Inflammatory macrophage treated with lipopolysaccharide for 4 hours (primary cell): ENCODE measurements at regions not wholly inside any gene's neighbourhood (a gene's known extent, or its start where the extent isn't known, plus 50 kb on each side); places are given as distances from the start of the nearest gene placed in this dataset.
"Not testable (repeated sequence)": the region's sequence is repeated elsewhere in the genome, so short reads cannot be mapped to it uniquely, and the experiment has no call there.

Experiments
- DNase-seq: peaks from one replicate; pipeline ENCODE4 v3.0.0-alpha.2; 2020

DNA sequence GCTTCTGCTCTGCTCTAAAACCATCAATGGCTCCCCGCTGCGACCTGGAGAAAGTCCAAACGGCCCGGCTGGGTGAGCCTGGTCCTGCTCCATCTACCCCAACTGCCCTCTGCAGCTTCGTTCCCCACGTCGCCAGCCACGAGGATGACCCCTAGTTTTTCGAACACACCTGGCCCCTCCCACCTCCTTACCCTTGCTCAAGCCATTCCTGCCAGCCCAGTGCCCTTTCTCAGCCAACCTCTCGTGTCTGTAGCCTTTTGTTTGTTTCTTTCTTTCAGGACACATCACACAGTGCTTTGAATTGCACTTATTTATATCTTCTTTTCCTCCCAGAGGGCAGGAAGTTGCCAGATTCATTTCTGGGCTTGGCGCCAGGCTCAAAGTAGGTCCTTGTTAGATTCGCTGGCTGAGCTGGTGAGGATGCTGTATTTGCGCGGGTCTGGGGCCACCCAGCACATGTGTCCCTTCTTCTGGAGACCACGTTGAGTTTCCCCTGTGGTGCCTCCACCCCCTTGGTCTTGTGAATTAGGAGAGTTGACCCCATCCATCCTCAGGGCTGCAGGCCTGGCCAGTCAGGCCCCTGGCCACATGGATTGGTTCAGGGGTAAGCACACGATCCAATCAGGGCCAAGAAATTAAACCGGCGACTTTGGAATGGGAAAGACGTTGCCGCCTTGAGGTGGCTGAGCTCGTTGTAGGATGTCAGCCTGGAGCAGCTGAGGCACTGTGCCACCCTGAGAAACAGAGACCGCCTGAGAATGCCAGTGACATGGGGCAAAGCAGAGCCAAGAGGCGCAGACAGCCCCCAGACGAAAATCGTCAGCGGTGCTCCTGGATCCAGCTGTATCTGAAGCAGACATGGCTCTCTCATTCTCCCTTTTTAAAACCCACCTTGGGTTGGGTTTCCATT lies 156.0 kb downstream of the CEBPB start:
- peak; percentile 39 for DNase-seq

DNA sequence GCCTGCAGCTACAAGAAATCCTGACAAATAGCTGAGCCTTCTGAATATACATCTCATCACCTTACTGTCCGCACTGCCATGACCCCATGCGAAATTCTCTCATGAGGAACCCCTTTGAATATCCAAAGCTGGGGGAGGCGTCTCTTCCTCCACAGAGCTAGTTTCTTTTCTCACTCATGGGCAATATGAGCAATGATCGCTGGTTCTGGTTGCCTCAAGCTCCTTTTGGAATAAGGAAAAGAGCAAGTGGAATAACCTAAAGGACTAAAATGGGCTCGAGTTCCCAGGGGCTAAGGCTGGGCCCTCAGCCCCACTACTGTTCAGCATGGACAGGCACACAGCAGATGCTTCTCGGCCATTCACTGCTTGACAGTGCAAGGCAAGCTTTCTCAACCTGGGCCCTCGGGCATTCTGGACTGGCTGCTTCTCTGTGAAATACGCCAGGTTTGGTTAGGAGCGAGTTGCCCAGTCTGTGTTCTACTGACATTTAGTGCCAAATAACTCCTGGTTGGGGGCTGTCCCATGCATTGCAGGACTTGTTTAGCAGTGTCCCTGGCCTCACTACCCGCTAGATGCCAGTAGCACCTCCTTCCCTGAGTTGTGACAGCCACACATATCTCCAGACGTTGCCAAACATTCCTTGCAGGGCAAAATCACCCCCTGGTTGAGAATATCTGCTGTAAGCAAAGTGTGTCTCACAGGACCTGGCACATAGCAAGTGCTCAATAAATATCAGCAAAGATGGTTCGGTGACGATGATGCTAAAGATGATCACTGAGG lies 156.8 kb downstream of the CEBPB start:
- DNase-seq, result peak; percentile 58

DNA sequence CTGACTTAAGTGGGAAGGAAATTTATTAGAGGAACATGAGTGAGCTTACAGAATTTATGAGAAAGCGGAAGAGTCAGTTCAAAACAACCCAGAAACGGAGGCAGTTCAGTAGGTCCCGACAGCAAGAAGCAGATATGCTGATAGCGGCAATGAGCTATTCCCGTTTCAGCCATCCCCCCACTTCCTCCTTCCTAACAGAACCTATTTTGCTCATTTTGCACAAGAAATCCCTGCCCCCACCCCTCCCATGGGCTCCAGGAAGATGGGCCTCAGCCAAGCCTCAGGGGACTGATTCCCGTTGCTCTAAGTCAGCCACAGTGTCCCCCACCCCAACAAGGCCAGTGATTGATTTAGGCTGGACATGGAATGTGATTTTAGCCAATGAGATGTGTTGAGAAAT lies 157.5 kb downstream of the CEBPB start:
- peak; percentile 83 for DNase-seq

DNA sequence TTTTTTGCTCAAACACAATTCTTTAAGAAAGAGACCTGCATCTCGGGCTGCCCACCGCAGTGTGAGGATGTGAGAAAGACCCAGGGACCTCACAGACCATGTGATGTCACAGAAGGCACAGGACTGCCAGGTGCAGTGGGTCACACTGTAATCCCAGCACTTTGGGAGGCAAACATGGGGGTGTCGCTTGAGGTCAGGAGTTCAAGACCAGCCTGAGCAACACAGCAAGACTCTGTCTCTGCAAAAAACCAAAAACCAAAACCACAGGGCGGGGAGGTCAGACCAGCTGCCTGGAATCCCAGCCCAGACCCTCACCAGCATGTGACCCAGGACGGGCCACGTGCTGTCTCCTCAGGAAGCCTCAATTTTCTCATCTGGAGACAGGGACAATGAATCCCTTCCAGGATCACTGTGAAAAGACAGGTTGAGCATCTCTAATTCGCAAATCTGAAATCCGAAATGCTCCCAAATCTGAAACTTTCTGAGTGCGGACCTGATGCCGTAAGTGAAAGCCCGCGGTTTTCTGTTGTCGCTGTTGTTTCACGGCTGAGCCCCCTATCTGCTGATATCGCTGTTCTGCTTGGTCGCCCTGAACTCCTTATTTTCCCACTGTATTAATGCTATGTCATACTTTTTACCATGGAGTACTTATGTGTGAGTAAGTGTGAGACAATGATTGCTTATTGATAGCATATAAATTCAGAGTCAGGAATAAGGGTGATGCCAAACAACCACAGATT lies 159.5 kb upstream of the PTPN1 start:
- no peak for DNase-seq

DNA sequence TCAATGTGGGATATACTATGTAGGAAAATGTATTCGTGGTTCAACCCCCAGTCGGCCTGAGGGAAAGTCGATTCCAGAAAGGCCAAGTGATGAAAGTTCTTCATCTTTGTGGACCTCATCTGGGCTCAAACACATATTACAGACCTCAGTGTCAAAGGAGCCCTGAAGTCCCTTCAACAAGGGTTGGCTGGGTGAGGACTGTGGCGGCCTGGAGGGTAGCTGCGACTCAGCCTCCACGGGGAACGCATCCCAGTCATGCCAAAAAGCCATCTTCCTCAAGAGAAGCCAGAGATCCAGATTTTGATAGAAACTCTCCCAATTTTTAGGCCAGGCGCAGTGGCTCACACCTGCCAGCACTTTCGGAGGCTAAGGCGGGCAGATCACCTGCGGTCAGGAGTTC lies 158.6 kb upstream of the PTPN1 start:
- no peak for DNase-seq

DNA sequence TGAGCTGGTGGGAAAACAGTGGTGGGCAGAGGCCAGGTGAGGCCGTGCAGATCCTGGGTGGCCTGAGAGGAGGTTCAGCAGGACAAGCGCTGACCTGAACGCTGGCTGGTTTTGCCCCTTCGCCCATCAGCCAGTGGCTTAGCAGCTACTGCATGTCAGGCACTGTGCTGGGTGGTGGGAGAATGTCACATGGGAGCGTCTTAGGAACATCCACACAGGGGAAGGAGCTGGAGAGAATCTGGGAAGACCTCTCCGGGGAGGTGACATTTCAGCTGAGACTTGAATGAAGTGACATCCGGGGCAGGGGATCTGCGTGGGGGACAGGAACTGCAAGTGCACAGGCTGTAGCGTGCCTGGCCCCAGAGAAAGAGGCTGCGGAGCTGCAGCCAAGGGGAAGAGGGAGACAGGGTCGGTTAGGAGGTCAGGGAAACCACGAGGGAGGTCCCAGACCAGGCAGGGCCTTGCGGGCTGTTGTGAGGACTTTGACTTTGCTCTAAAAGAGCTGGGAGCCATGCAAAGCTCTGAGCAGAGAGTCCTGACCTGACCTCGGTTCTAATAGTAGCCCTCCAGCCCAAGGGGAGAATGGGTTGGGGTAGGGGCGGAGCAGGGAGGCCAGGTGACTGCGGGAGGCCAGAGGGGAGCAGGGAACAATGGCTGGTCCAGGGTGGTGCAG lies 156.8 kb upstream of the PTPN1 start:
- peak; percentile 26 for DNase-seq

DNA sequence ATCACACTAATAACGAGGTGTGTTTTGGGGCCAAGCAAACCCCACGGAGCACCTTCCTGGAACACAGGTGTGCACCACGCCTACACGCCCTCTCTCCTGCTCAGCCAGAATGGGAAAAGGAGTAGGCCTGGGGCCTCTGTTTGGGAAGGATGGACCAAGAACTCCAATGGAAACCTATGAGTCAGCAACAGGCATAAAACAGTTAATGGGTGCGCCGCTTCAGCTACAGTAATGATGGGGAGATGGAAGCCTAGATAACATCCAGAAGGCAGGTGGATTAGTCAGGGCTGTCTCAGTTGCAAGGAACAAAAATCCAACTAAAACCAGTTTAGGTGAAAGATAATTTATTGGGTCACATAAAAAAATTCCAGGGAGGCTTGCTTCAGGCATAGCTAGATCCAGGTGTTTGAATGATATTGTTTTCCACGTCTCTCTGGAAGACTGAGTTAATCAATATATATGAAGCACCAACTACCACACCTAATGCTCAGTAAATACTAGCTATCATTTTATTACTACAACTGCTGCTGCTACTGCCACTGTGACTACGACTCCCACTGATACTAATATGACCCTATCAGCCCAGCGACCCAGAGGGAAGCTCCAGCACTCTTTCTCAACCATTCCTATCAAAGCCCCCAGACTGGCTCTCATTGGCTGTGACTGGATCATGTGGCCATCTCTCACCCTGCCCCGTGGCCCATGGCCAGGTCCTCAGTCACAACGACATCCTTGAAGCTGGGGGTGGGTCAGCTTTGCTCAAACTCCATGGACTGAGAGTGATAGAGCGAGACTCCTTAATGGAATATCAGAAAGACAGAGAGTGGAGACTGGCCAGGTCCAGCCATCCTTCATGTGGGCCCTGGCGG lies 155.2 kb upstream of the PTPN1 start:
- no peak for DNase-seq

DNA sequence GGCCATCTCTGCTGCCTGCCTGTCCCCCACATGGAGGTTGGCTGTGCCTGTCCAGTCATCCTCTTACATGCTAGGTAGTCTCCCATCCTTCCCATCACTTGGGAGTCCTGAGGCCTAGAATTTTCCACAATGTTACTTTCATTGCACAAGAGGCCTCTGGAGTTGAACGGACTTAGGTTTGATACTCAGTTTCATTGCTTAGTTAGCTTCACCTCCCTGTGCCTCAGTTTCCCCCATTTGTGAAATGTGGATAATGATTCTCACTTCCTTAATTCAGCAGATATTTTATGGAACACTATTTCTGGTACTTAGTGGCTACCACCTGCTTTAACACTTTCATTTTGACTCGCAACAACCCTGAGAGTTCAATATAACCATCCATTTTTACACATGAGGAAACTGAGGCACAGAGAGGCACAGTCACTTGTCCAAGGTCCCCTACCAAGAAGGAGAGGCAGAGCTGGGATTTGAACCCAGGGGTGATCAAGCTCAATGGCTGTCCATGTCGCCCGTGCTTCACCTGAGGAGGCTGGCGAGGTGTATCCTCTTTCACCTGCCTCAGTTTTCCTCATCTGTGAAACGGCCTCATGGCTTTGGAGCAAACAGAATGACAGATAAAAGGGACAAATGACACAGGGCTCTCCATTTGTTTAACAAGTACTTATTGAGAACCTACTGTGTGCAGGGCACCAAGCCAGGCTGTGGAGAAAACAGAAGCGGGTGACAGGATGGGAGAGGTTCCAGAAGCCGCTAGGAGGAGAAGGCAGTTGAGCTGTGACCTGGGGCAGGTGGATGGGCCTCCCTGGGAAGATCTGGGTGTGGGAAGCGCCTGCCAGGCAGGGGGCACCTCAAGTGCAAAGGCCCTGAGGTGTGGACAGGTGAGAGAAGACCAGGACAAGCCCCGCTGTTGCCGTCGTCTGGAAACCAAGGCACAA lies 154.3 kb upstream of the PTPN1 start:
- DNase-seq, result no peak

DNA sequence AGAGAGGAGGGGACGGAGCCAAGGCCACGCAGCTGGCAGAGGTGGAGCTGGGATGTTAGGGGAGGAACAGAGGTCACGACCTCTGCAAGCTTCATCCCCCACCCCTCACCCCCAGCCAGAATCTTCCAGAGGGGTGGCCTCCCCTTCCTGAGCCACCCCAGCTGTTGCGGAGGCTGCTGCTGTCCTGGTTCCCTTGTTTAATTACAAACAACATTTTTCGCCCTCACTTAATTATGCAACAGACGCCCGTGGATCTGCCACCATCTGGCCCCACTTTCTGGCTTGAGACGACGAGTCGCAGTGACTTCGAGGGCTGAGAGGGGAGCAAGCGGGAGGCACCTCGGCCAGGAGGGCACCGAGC lies 153.7 kb upstream of the PTPN1 start:
- no peak for DNase-seq

DNA sequence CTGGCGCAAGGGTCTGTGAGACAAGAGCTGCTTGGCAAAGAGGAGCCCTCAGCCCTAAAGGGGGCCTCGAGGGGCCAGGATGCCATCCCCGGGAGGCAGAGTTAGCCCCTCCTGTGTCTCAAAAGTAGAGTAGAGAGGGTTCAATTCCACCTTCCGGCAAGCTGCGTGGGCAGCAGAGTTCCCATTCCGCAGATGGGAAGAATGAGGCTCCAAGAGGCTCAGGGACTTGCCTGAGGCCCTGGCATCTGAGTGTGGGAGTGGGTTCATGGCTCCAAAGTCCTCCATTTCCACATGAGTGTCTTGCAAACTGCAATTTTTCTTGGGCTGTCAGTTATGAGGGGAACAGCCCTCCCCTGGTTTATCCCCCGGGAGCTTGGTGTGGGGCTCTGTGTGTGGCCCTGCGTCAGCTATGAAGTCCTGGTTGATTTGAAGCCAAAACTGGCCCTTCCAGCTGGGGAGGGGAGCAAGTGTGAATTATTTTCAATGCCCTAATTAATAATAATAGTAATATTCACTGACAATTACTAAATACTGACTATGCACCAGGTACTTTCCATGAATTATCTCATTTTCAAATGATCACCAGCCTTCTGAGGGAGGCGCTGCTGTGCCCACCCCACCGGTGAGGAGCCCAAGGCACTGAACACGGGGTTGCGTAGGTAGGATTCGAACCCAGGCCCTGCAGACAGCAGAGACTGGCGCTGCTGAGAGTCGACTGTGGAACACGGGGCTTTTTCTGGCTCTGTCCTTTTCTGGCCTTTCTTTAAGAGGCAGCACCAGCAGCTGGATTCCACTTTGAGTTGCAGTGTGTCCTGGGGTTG lies 153.0 kb upstream of the PTPN1 start:
- no peak for DNase-seq

DNA sequence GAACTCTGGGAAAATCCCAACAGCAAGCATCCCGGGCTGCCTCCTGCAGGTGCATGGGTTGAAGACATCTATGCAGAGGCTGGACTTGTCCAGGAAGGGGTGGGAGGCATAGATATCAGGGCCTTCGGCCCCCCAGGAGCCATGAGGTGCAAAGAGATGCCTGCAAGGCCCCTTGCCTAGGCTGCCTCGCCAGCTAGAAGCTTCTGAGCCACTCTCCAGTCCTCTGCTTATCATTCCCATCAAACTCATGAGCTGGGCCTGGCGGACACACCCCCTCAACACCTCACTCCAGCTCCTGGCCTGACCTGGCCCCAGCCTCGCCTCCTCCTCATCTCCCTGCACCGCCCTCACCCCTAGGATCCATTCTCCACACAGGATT lies 152.4 kb upstream of the PTPN1 start:
- DNase-seq, result no peak

DNA sequence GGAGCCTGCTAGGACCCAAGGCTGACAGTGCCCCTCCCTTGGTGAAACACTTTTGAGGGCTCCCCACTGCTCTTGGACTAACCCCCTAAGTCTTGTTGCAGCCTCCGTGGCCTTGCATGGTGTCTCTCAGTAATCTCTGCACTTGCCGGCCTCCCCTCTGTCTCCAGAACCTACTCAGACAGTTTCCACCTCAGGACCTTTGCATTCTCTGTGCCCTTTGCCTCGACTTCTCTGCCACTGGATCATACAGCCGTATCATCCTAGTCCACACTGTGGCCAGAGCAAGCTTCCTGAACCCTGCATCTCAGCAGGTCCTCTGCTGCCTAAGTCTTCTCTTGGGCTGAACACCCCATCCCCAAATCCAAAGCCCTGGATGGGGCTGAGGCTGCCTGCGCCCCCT lies 152.0 kb upstream of the PTPN1 start:
- DNase-seq, result no peak

DNA sequence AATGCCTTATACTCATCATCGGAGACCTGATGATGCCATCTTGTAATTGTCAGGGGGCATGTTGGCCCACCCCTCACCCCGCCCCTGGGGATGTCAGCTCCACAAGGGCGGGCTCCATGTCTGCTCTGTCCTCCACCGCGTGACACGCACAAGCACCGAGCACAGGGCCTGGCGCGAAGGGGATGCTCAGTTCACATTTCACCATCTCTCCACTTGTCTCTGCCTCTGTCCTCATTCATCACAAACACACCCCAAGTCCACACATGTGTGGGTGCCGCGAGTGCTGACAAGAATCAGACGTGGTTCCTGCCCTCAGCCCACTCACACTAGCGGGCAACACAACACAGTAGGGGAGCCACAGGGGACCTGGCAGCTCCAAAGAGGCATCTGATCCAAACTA lies 151.2 kb upstream of the PTPN1 start:
- DNase-seq, result no peak

DNA sequence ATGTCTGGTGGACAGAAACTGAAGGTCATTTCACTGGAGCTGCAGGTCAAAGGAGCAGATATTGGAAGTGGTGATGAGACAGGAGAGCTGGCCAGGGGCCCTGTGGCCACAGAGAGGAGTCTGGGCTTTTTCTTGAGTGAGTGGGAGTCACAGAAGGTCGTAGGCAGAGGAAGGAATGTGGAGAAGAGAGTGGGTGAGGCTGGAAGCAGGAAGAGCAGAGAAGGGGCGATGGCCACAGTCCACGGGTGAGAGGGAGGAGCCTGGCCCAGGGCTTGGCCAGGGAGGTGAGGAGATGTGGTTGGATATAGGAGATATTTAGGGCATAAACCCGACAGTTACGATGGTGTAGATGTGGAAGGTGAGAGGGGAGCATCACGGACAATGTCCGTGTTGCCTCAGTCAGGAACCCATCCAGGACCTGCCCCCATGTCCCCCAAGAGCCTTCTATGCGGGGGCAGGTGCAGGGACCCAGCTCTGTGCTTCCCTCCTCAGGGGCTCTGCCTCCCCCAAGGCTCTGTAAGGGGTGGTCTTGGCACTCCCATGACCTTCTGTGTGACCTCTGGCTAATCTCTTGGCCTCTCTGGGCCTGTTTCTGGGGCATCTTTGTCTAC lies 150.5 kb upstream of the PTPN1 start:
- DNase-seq, result no peak

DNA sequence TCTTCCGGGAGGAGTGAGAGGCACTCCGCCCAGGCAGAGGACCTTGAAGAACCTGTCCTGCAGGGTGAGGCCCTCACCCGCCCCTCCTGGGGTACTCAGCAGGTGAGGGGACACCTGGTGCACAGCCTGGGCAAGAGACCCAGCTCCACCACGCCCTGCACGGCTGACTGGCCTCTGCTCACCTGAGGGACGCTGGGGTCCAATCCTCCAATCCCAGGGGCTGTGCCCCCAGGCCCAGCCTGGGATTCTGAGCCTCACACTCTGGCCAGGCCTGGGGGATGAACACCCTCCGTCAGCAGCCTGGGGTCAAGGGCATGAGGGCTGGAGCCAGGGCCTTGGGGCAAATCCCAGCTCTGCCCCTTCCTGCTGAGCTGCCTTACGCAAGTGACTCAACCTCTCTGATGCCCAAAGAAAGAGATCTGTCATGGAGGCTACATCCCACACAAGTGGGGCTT lies 149.9 kb upstream of the PTPN1 start:
- no peak for DNase-seq

DNA sequence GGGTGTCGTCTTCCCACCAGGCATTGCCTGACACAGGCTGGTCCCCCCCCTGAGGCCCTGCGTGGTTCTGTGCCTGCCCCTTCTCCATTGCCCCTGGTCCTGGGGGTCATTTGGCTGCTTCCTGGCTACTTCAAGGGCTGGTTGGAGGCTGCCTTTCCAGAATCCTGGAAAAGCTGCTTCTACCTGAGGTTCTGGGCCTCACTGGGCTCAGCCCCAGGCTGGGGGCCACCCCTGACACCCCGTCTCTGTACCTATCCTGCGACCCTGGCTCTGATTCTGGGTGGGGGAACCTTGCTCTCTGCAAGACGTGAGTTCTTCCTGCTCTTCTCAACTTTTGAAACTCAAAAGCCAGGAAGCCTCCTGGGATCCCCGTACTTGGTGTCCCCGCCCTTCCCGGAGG lies 149.3 kb upstream of the PTPN1 start:
- no peak for DNase-seq

DNA sequence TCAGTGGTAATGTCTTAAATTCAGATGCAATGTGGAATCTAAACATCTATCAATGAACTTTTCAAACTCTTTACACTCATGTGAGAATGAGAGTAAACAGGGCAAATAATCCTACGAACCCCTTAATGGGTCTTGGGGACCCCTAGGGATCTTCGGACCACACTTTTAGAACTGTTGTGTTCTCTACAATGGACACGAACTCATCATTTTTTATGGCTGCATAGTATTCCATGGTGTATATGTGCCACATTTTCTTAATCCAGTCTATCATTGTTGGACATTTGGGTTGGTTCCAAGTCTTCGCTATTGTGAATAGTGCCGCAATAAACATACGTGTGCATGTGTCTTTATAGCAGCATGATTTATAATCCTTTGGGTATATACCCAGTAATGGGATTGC lies 148.0 kb upstream of the PTPN1 start:
- not testable (repeated sequence) for DNase-seq

DNA sequence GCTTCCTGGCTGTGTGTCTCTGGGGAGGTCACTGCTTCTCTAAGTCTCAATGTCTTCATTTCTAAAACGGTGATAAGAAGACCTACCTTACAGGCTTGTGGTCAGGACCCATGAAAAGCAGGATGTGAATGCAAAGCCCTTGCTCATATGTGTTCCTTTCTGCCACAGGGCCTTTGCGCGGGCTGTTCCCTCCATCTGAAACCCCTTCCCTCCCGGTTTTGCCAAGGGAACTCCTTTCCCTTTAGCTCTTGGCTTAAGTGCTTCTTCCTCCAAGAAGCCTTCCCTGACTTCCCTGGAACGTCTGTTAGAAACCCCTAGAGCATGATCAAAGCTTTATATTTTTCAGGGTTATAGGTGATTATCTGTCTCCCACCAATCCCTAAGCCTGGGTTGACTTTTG lies 147.2 kb upstream of the PTPN1 start:
- no peak for DNase-seq

DNA sequence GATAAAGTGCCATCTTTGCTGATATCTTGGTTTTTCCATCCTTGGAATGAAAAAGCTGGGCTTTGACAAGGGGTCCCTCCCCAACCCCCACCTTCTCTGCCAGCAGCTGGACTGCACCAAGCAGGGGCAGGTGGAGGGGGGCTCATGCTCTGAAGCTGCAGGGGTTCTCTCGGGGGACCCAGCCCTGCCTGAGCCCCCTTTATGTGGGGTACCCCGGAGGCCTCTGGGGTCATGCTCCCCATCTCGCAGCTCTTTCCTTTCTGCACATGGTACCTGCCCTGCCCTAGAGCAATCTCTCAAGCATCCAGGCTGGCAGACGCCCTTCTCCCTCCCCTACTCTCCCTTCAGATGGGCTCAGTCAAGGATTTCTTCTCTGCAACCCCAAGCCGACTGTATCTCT lies 146.7 kb upstream of the PTPN1 start:
- no peak for DNase-seq
